ENCODE measurements at regions not wholly inside any gene's neighbourhood (a gene's known extent, or its start where the extent isn't known, plus 50 kb on each side); places are given as distances from the start of the nearest gene placed in this dataset.

- H3K27ac ChIP-seq (ENCODE audit: low read depth): no peak overlapping the region
- Mint-ChIP-seq H3K4me3 (no peak overlapping the region), H3K4me1 (0 out of 3 replicates have a peak, but pooled peaks cover 3% of the 10 kb centered on the region), H3K36me3 (ENCODE audit: low read depth) (no peaks in the 10 kb centered on the region), H3K9me3 (no peaks in the 10 kb centered on the region; the same call in 2 of the 3 replicates), H3K27me3 (ENCODE audit: insufficient read depth, low read depth, poor library complexity) (peaks cover 3% of the 10 kb centered on the region), H3K27ac (no peak overlapping the region)
- H3K4me2 ChIP-seq: no peak overlapping the region
- no peaks in the 10 kb centered on the region for H3F3A ChIP-seq (replicated peaks; ENCODE audit: low read depth)
- no peak overlapping the region for H3K4me3 ChIP-seq
- H4K20me1 ChIP-seq (replicated peaks; ENCODE audit: insufficient read depth): no peaks in the 10 kb centered on the region
- H3K9me2 ChIP-seq (ENCODE audit: insufficient read depth): peaks cover 12% of the 10 kb centered on the region
- no peak for TF ChIP-seq STAT1 (IDR thresholded peaks at IDR 0.05; ENCODE audit: unreplicated experiment)
- no peak for TF ChIP-seq ZNF114 (CRISPR knock-in tag; IDR thresholded peaks at IDR 0.05)
- TF ChIP-seq NANOG (IDR thresholded peaks at IDR 0.05; ENCODE audit: borderline replicate concordance): no peak
- TF ChIP-seq, protein P1, sequence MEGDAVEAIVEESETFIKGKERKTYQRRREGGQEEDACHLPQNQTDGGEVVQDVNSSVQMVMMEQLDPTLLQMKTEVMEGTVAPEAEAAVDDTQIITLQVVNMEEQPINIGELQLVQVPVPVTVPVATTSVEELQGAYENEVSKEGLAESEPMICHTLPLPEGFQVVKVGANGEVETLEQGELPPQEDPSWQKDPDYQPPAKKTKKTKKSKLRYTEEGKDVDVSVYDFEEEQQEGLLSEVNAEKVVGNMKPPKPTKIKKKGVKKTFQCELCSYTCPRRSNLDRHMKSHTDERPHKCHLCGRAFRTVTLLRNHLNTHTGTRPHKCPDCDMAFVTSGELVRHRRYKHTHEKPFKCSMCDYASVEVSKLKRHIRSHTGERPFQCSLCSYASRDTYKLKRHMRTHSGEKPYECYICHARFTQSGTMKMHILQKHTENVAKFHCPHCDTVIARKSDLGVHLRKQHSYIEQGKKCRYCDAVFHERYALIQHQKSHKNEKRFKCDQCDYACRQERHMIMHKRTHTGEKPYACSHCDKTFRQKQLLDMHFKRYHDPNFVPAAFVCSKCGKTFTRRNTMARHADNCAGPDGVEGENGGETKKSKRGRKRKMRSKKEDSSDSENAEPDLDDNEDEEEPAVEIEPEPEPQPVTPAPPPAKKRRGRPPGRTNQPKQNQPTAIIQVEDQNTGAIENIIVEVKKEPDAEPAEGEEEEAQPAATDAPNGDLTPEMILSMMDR (conservative IDR thresholded peaks at IDR 0.05; ENCODE audit: low read depth in 2 of 2): no peak
- TF ChIP-seq, protein P2, sequence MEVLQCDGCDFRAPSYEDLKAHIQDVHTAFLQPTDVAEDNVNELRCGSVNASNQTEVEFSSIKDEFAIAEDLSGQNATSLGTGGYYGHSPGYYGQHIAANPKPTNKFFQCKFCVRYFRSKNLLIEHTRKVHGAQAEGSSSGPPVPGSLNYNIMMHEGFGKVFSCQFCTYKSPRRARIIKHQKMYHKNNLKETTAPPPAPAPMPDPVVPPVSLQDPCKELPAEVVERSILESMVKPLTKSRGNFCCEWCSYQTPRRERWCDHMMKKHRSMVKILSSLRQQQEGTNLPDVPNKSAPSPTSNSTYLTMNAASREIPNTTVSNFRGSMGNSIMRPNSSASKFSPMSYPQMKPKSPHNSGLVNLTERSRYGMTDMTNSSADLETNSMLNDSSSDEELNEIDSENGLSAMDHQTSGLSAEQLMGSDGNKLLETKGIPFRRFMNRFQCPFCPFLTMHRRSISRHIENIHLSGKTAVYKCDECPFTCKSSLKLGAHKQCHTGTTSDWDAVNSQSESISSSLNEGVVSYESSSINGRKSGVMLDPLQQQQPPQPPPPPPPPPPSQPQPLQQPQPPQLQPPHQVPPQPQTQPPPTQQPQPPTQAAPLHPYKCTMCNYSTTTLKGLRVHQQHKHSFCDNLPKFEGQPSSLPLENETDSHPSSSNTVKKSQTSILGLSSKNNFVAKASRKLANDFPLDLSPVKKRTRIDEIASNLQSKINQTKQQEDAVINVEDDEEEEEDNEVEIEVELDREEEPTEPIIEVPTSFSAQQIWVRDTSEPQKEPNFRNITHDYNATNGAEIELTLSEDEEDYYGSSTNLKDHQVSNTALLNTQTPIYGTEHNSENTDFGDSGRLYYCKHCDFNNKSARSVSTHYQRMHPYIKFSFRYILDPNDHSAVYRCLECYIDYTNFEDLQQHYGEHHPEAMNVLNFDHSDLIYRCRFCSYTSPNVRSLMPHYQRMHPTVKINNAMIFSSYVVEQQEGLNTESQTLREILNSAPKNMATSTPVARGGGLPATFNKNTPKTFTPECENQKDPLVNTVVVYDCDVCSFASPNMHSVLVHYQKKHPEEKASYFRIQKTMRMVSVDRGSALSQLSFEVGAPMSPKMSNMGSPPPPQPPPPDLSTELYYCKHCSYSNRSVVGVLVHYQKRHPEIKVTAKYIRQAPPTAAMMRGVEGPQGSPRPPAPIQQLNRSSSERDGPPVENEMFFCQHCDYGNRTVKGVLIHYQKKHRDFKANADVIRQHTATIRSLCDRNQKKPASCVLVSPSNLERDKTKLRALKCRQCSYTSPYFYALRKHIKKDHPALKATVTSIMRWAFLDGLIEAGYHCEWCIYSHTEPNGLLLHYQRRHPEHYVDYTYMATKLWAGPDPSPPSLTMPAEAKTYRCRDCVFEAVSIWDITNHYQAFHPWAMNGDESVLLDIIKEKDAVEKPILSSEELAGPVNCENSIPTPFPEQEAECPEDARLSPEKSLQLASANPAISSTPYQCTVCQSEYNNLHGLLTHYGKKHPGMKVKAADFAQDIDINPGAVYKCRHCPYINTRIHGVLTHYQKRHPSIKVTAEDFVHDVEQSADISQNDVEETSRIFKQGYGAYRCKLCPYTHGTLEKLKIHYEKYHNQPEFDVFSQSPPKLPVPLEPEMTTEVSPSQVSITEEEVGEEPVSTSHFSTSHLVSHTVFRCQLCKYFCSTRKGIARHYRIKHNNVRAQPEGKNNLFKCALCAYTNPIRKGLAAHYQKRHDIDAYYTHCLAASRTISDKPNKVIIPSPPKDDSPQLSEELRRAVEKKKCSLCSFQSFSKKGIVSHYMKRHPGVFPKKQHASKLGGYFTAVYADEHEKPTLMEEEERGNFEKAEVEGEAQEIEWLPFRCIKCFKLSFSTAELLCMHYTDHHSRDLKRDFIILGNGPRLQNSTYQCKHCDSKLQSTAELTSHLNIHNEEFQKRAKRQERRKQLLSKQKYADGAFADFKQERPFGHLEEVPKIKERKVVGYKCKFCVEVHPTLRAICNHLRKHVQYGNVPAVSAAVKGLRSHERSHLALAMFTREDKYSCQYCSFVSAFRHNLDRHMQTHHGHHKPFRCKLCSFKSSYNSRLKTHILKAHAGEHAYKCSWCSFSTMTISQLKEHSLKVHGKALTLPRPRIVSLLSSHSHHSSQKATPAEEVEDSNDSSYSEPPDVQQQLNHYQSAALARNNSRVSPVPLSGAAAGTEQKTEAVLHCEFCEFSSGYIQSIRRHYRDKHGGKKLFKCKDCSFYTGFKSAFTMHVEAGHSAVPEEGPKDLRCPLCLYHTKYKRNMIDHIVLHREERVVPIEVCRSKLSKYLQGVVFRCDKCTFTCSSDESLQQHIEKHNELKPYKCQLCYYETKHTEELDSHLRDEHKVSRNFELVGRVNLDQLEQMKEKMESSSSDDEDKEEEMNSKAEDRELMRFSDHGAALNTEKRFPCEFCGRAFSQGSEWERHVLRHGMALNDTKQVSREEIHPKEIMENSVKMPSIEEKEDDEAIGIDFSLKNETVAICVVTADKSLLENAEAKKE (CRISPR knock-in tag; IDR thresholded peaks at IDR 0.05): no peak
- no peak for TF ChIP-seq EZH2 (IDR thresholded peaks at IDR 0.05; ENCODE audit: low read depth, unreplicated experiment)
- TF ChIP-seq, protein P3, sequence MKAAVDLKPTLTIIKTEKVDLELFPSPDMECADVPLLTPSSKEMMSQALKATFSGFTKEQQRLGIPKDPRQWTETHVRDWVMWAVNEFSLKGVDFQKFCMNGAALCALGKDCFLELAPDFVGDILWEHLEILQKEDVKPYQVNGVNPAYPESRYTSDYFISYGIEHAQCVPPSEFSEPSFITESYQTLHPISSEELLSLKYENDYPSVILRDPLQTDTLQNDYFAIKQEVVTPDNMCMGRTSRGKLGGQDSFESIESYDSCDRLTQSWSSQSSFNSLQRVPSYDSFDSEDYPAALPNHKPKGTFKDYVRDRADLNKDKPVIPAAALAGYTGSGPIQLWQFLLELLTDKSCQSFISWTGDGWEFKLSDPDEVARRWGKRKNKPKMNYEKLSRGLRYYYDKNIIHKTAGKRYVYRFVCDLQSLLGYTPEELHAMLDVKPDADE (IDR thresholded peaks at IDR 0.05): no peak
- TF ChIP-seq EZH2phosphoT487 (IDR thresholded peaks at IDR 0.05; ENCODE audit: unreplicated experiment): no peak
- TF ChIP-seq POLR2AphosphoS5 (IDR thresholded peaks at IDR 0.05; ENCODE audit: low read depth): no peak
- TF ChIP-seq CREB1 (CRISPR knock-in tag; IDR thresholded peaks at IDR 0.05; ENCODE audit: low read depth): no peak
- no peak for TF ChIP-seq REST (IDR thresholded peaks at IDR 0.05; ENCODE audit: unreplicated experiment)
- no peak for TF ChIP-seq JUNB (IDR thresholded peaks at IDR 0.05; ENCODE audit: unreplicated experiment)
- TF ChIP-seq ZNF331 (CRISPR knock-in tag; IDR thresholded peaks at IDR 0.05; ENCODE audit: low read depth): no peak
- no peaks in the 10 kb centered on the region for H3K79me2 ChIP-seq (replicated peaks; ENCODE audit: insufficient read depth)
- DNase-seq (ENCODE audit: low spot score) (no peak), ATAC-seq (no peak)
- H3K27me3 ChIP-seq (ENCODE audit: insufficient read depth): no peaks in the 10 kb centered on the region
- H3K36me3 ChIP-seq (ENCODE audit: insufficient read depth): no peaks in the 10 kb centered on the region
- H2AFZ ChIP-seq: peak overlapping the region; percentile 30; the same call in 1 of the 2 replicates
- no peaks in the 10 kb centered on the region for H3K4me1 ChIP-seq (ENCODE audit: insufficient read depth)
Measured at GRCh38 chr7:43014406-43014805, 82.2 kb downstream of the MRPL32 start.
